ENCODE measurements at regions not wholly inside any gene's neighbourhood (a gene's known extent, or its start where the extent isn't known, plus 50 kb on each side); places are given as distances from the start of the nearest gene placed in this dataset.

GRCh38 chr11:37134637-37135036 lies 536.6 kb upstream of the RAG2 start:
- WGBS, 2 experiments (ENCODE audit: insufficient coverage in 2 of 2) = no CpG with 5 or more reads among the region's 2 CpGs
- H3K4me3 ChIP-seq (ENCODE audit: extremely low read depth, insufficient read depth, low read length, poor library complexity, severe bottlenecking) = no peak overlapping the region
- no peaks in the 10 kb centered on the region for H3K36me3 ChIP-seq (ENCODE audit: control insufficient read depth, insufficient read depth, low read length)
- H3K9me3 ChIP-seq (ENCODE audit: control insufficient read depth, low read length) = no peaks in the 10 kb centered on the region
- H3K4me1 ChIP-seq (ENCODE audit: control insufficient read depth, insufficient read depth, low read length, poor library complexity, severe bottlenecking) = no peaks in the 10 kb centered on the region
- H3K27ac ChIP-seq (ENCODE audit: low read depth, low read length, severe bottlenecking) = no peak overlapping the region

DNA sequence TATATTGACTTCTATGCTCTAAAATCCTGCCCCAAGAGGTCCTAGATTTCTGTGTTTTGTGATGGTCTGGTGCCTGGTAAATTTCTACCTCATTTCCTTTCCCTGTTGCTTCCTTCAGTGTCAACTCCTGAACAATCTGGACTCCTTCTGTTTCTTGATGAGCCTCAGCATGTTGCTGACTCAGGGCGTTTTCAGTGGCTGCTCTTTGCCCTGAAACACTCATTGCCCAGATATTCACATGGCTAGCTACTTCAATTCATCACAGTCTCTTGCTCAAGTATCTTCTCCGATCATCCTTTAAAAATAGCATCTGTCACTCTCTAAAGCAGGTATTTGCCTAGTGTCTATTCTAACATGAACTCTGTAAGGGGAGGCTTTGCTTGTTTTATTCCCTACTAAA lies 526.3 kb upstream of the RAG2 start:
- Histone ChIP-seq H3K27ac (ENCODE audit: low read depth, low read length, severe bottlenecking) (no peak overlapping the region), H3K4me1 (ENCODE audit: control insufficient read depth, insufficient read depth, low read length, poor library complexity, severe bottlenecking) (no peaks in the 10 kb centered on the region), H3K36me3 (ENCODE audit: control insufficient read depth, insufficient read depth, low read length) (no peaks in the 10 kb centered on the region), H3K4me3 (ENCODE audit: extremely low read depth, insufficient read depth, low read length, poor library complexity, severe bottlenecking) (no peak overlapping the region), H3K9me3 (ENCODE audit: control insufficient read depth, low read length) (no peaks in the 10 kb centered on the region)
- 75 to 95% methylated on average over 1 to 2 of the region's 2 CpGs for WGBS, 2 experiments (ENCODE audit: insufficient coverage in 2 of 2)

GRCh38 chr11:37115963-37116362 lies 517.9 kb upstream of the RAG2 start:
- no peak overlapping the region for H3K4me3 ChIP-seq (ENCODE audit: extremely low read depth, insufficient read depth, low read length, poor library complexity, severe bottlenecking)
- no peaks in the 10 kb centered on the region for H3K36me3 ChIP-seq (ENCODE audit: control insufficient read depth, insufficient read depth, low read length)
- H3K27ac ChIP-seq (ENCODE audit: low read depth, low read length, severe bottlenecking) = no peak overlapping the region
- H3K9me3 ChIP-seq (ENCODE audit: control insufficient read depth, low read length) = no peaks in the 10 kb centered on the region
- no peaks in the 10 kb centered on the region for H3K4me1 ChIP-seq (ENCODE audit: control insufficient read depth, insufficient read depth, low read length, poor library complexity, severe bottlenecking)

DNA sequence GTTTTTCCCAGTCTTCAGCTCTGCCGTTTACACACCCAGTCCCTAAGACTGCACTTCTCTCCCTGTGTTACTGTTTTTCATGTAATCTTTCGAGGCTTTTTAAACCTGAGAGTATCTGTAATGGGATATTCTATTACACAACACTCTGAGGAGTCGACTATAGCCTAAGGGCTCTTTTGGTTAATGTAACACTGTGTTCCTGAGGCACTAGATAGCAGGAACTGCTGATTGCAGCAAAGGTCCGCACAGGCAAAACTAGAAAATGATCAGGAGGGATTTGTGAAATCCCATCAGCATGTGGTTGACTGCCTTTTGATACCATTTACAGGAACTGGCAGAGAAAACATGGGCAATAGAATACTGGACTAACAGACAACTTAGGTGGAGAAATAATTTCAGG lies 512.3 kb upstream of the RAG2 start:
- no peaks in the 10 kb centered on the region for H3K36me3 ChIP-seq (ENCODE audit: control insufficient read depth, insufficient read depth, low read length)
- H3K27ac ChIP-seq (ENCODE audit: low read depth, low read length, severe bottlenecking) = no peak overlapping the region
- H3K9me3 ChIP-seq (ENCODE audit: control insufficient read depth, low read length) = no peaks in the 10 kb centered on the region
- no peaks in the 10 kb centered on the region for H3K4me1 ChIP-seq (ENCODE audit: control insufficient read depth, insufficient read depth, low read length, poor library complexity, severe bottlenecking)
- 87 to 100% methylated on average over 1 to 3 of the region's 4 CpGs for WGBS, 2 experiments (ENCODE audit: insufficient coverage in 2 of 2)
- H3K4me3 ChIP-seq (ENCODE audit: extremely low read depth, insufficient read depth, low read length, poor library complexity, severe bottlenecking) = no peak overlapping the region

DNA sequence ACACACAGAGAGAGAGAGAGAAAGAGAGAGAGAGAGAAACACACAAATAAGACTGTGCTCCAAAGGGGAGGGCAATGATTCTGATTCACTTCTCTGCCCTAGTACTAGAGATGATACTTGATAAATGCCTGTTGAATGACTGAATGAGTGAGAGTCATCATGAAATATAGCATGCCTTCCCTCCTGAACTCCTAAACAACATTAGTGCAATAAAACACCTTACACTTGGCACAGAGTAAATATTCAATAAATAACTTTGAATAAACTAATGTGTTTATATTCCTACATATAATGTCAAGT lies 511.2 kb upstream of the RAG2 start:
- no peaks in the 10 kb centered on the region for H3K4me1 ChIP-seq (ENCODE audit: control insufficient read depth, insufficient read depth, low read length, poor library complexity, severe bottlenecking)
- H3K36me3 ChIP-seq (ENCODE audit: control insufficient read depth, insufficient read depth, low read length) = no peaks in the 10 kb centered on the region
- H3K9me3 ChIP-seq (ENCODE audit: control insufficient read depth, low read length) = no peaks in the 10 kb centered on the region
- H3K4me3 ChIP-seq (ENCODE audit: extremely low read depth, insufficient read depth, low read length, poor library complexity, severe bottlenecking) = no peak overlapping the region
- no peak overlapping the region for H3K27ac ChIP-seq (ENCODE audit: low read depth, low read length, severe bottlenecking)

- no peaks in the 10 kb centered on the region for H3K36me3 ChIP-seq (ENCODE audit: control insufficient read depth, insufficient read depth, low read length)
- no peak overlapping the region for H3K4me3 ChIP-seq (ENCODE audit: extremely low read depth, insufficient read depth, low read length, poor library complexity, severe bottlenecking)
- H3K9me3 ChIP-seq (ENCODE audit: control insufficient read depth, low read length) = no peaks in the 10 kb centered on the region
- H3K27ac ChIP-seq (ENCODE audit: low read depth, low read length, severe bottlenecking) = no peak overlapping the region
- no peaks in the 10 kb centered on the region for H3K4me1 ChIP-seq (ENCODE audit: control insufficient read depth, insufficient read depth, low read length, poor library complexity, severe bottlenecking)
- WGBS, 2 experiments (ENCODE audit: insufficient coverage in 2 of 2) = 76 to 89% methylated on average over 3 to 5 of the region's 6 CpGs
Measured at GRCh38 chr11:37108436-37109285, 510.6 kb upstream of the RAG2 start.

DNA sequence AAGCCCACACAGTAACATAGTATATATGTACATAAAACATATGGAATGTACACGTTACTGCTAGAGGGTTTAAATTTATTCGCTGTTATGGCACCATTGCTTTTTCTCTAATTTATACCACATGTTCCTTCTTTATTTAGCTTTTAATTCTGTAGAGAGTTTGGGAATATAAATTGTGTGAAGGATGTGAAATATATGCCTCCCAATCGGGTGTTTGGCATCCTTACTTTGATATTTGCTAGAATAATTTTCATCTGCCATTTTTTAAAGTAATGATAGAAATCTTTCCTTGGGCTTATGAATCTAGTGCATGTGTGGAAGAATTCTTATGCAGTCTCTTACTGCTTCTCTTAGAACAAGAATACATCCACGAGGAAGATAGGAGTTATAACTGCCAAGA lies 509.8 kb upstream of the RAG2 start:
- H3K9me3 ChIP-seq (ENCODE audit: control insufficient read depth, low read length) = no peaks in the 10 kb centered on the region
- H3K4me3 ChIP-seq (ENCODE audit: extremely low read depth, insufficient read depth, low read length, poor library complexity, severe bottlenecking) = no peak overlapping the region
- no peaks in the 10 kb centered on the region for H3K36me3 ChIP-seq (ENCODE audit: control insufficient read depth, insufficient read depth, low read length)
- no peak overlapping the region for H3K27ac ChIP-seq (ENCODE audit: low read depth, low read length, severe bottlenecking)
- no peaks in the 10 kb centered on the region for H3K4me1 ChIP-seq (ENCODE audit: control insufficient read depth, insufficient read depth, low read length, poor library complexity, severe bottlenecking)
- WGBS, 2 experiments (ENCODE audit: insufficient coverage in 2 of 2) = 80% methylated on average over 1 of the region's 4 CpGs; no CpG with 5 or more reads in 1 of the 2 experiments

- no peaks in the 10 kb centered on the region for H3K36me3 ChIP-seq (ENCODE audit: control insufficient read depth, insufficient read depth, low read length)
- H3K9me3 ChIP-seq (ENCODE audit: control insufficient read depth, low read length) = no peaks in the 10 kb centered on the region
- no peak overlapping the region for H3K27ac ChIP-seq (ENCODE audit: low read depth, low read length, severe bottlenecking)
- H3K4me3 ChIP-seq (ENCODE audit: extremely low read depth, insufficient read depth, low read length, poor library complexity, severe bottlenecking) = no peak overlapping the region
- H3K4me1 ChIP-seq (ENCODE audit: control insufficient read depth, insufficient read depth, low read length, poor library complexity, severe bottlenecking) = no peaks in the 10 kb centered on the region
Measured at GRCh38 chr11:37107415-37107814, 509.4 kb upstream of the RAG2 start.

DNA sequence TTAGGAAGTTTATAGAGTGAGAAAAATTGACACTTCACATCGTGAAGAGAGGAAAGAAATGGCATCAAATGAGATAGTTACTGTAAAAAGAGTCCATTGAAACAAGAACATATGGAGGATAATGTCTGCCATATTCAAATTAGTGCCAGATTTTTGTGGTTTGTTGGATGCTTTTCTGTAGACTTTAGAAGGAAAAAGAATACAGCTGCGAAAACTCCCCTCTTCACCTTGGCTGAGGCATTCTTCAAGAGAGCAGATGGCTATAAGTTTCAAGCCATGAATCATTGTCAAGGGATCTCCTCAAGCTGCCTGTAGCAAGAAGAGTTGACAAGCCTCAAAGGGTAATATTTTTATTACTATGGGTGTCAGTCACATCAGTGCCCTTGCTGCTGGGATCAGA lies 507.4 kb upstream of the RAG2 start:
- no peak overlapping the region for H3K27ac ChIP-seq (ENCODE audit: low read depth, low read length, severe bottlenecking)
- no peaks in the 10 kb centered on the region for H3K9me3 ChIP-seq (ENCODE audit: control insufficient read depth, low read length)
- no peak overlapping the region for H3K4me3 ChIP-seq (ENCODE audit: extremely low read depth, insufficient read depth, low read length, poor library complexity, severe bottlenecking)
- no peaks in the 10 kb centered on the region for H3K4me1 ChIP-seq (ENCODE audit: control insufficient read depth, insufficient read depth, low read length, poor library complexity, severe bottlenecking)
- H3K36me3 ChIP-seq (ENCODE audit: control insufficient read depth, insufficient read depth, low read length) = no peaks in the 10 kb centered on the region
- 73 to 91% methylated on average over 1 of the region's 2 CpGs for WGBS, 2 experiments (ENCODE audit: insufficient coverage in 2 of 2)

- Histone ChIP-seq H3K4me1 (ENCODE audit: control insufficient read depth, insufficient read depth, low read length, poor library complexity, severe bottlenecking) (no peaks in the 10 kb centered on the region), H3K9me3 (ENCODE audit: control insufficient read depth, low read length) (no peaks in the 10 kb centered on the region), H3K36me3 (ENCODE audit: control insufficient read depth, insufficient read depth, low read length) (no peaks in the 10 kb centered on the region), H3K27ac (ENCODE audit: low read depth, low read length, severe bottlenecking) (no peak overlapping the region), H3K4me3 (ENCODE audit: extremely low read depth, insufficient read depth, low read length, poor library complexity, severe bottlenecking) (no peak overlapping the region)
Measured at GRCh38 chr11:37104380-37104779, 506.3 kb upstream of the RAG2 start.

- Histone ChIP-seq H3K27ac (ENCODE audit: low read depth, low read length, severe bottlenecking) (no peak overlapping the region), H3K4me3 (ENCODE audit: extremely low read depth, insufficient read depth, low read length, poor library complexity, severe bottlenecking) (no peak overlapping the region), H3K9me3 (ENCODE audit: control insufficient read depth, low read length) (no peaks in the 10 kb centered on the region), H3K36me3 (ENCODE audit: control insufficient read depth, insufficient read depth, low read length) (no peaks in the 10 kb centered on the region), H3K4me1 (ENCODE audit: control insufficient read depth, insufficient read depth, low read length, poor library complexity, severe bottlenecking) (no peaks in the 10 kb centered on the region)
- no CpG with 5 or more reads among the region's 1 CpG for WGBS, 2 experiments (ENCODE audit: insufficient coverage in 2 of 2)
Measured at GRCh38 chr11:37100008-37100407, 502.0 kb upstream of the RAG2 start.
